SH-SY5Y (cell line): ENCODE measurements at regions not wholly inside any gene's neighbourhood (a gene's known extent, or its start where the extent isn't known, plus 50 kb on each side); places are given as distances from the start of the nearest gene placed in this dataset.

ENCODE experiments used
- GATA2 ChIP-seq: IDR thresholded peaks from 2 replicates; pipeline ENCODE4 v1.6.1; 2011; ENCODE audit warnings: mild to moderate bottlenecking, low read depth, low read length
- GATA3 ChIP-seq: IDR thresholded peaks from 2 replicates; pipeline ENCODE4 v1.6.1; 2011; ENCODE audit warnings: low read depth, mild to moderate bottlenecking, low read length, moderate library complexity

GRCh38 chr3:8103954-8104353, 397.7 kb upstream of the LMCD1 start:
- TF ChIP-seq GATA2 (no peak), GATA3 (no peak)
